ENCODE measurements at regions not wholly inside any gene's neighbourhood (a gene's known extent, or its start where the extent isn't known, plus 50 kb on each side); places are given as distances from the start of the nearest gene placed in this dataset.
A peak's percentile ranks its signal among the peaks of the same experiment; 100 is the strongest.
"Not testable (repeated sequence)": the region's sequence is repeated elsewhere in the genome, so short reads cannot be mapped to it uniquely, and the experiment has no call there.

DNA sequence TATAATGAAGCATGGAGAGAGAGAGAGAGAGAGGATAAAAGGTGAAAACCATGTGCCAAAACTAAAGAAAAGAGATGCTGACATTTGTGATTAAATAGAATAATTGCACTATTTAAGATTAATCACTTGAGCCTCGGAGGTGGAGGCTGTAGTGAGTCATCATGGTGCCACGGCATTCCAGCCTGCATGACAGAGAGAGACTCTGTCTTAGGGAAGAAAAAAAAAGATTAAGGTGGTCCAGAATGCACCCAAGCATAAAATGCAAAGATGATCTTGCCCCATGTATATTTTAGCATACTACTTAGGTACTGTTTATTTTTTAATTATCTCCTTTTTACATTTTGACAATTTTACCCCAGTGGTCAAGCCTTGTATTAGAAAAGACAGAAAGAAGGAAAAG, 742.5 kb downstream of the SPATA31A1 start:
- H3K36me3 ChIP-seq (ENCODE audit: control insufficient read depth, insufficient read depth, low read length); DNase-seq (ENCODE audit: extremely low read depth in 1 of 4, low spot score in 3 of 4); H3K4me1 ChIP-seq (replicated peaks in 1 of 2; ENCODE audit: control insufficient read depth in 2 of 2, insufficient read depth in 2 of 2, low read length in 2 of 2); H3K27me3 ChIP-seq (ENCODE audit: control insufficient read depth in 2 of 2, insufficient read depth in 2 of 2, low read length in 2 of 2); POLR2A ChIA-PET; CTCF ChIA-PET (ENCODE audit: low intra/inter-chr PET ratio); FAIRE-seq; H3K79me2 ChIP-seq (ENCODE audit: control insufficient read depth, insufficient read depth, low read length); H3K27ac ChIP-seq (ENCODE audit: extremely low read depth, low read depth, low read length); H2AFZ ChIP-seq (ENCODE audit: low read depth, low read length); BruUV-seq (replicated peaks); H3K9me1 ChIP-seq (ENCODE audit: control insufficient read depth, insufficient read depth, low read length); in situ Hi-C loops (cut with MboI); ATAC-seq; H3K9ac ChIP-seq (ENCODE audit: insufficient read depth in 1 of 2, low read depth in 2 of 2, low read length in 2 of 2); H3K4me2 ChIP-seq (ENCODE audit: insufficient read depth, low read length); H3K4me3 ChIP-seq; H3K9me3 ChIP-seq (replicated peaks; ENCODE audit: control insufficient read depth, insufficient read depth, low read depth, low read length); H4K20me1 ChIP-seq (replicated peaks; ENCODE audit: control insufficient read depth, insufficient read depth, low read length); intact Hi-C loops (cut with micrococcal nuclease): not testable (repeated sequence)
- 50% methylated on average over 2 of the region's 2 CpGs for WGBS (ENCODE audit: insufficient coverage, low coverage, missing lambda C conversion rate)

DNA sequence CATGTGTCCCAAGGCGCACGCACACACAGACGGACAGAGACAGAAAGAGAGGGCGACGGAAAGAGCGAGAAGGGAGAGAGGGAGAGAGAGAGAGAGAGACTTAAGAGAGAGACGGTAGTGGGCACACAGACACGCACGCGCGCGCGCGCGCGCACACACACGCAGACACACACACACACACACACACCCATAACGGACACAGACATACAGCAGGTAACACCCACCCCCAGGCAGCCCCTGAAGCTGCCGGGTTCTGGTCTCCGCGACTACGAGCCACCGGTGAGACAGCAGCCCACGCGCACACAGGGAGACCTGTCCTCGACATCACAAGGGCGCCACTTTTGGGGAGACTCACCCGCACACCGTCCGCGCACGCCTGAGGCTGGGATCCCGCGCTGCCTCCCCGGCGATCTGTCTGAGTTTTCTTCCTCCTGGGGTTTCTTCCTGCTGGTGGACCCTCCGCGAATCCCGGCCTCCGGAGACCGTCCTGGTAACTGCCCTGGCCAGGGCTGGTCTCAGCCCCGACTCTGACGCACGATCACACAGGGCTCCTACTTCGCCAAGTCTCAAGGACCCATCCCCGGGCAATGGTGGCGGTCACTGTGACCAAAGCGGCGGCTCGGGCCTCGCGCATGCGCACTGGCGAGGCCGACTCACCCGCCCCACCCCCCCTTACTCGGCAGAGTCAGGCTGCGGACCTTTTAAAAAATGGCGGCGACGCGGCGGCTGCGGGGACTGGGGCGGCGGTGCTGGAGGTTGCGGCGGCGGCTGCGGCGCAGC, 750.7 kb downstream of the SPATA31A1 start:
- H3K4me1 ChIP-seq (replicated peaks in 1 of 2; ENCODE audit: control insufficient read depth in 2 of 2, insufficient read depth in 2 of 2, low read length in 2 of 2); FAIRE-seq; H3K79me2 ChIP-seq (ENCODE audit: control insufficient read depth, insufficient read depth, low read length); H2AFZ ChIP-seq (ENCODE audit: low read depth, low read length); H3K9me1 ChIP-seq (ENCODE audit: control insufficient read depth, insufficient read depth, low read length); H3K36me3 ChIP-seq (ENCODE audit: control insufficient read depth, insufficient read depth, low read length); H4K20me1 ChIP-seq (replicated peaks; ENCODE audit: control insufficient read depth, insufficient read depth, low read length); POLR2A ChIA-PET; CTCF ChIA-PET (ENCODE audit: low intra/inter-chr PET ratio); intact Hi-C loops (cut with micrococcal nuclease); BruUV-seq (replicated peaks); H3K9me3 ChIP-seq (replicated peaks; ENCODE audit: control insufficient read depth, insufficient read depth, low read depth, low read length); H3K4me2 ChIP-seq (ENCODE audit: insufficient read depth, low read length); in situ Hi-C loops (cut with MboI); H3K27me3 ChIP-seq (ENCODE audit: control insufficient read depth in 2 of 2, insufficient read depth in 2 of 2, low read length in 2 of 2): not testable (repeated sequence)
- ATAC-seq (peak; percentile 86), DNase-seq (ENCODE audit: extremely low read depth in 1 of 4, low spot score in 3 of 4) (peak in 1 of 4 experiments; percentile 4)
- H3K9ac ChIP-seq (ENCODE audit: insufficient read depth in 1 of 2, low read depth in 2 of 2, low read length in 2 of 2): peak overlapping the region; percentile 46 to 88; a peak in 3 of 4 replicates
- H3K27ac ChIP-seq (ENCODE audit: extremely low read depth, low read depth, low read length): peak overlapping the region; percentile 54; the same call in 1 of the 3 replicates
- H3K4me3 ChIP-seq: peak overlapping the region; percentile 33
- WGBS (ENCODE audit: insufficient coverage, low coverage, missing lambda C conversion rate): 0% methylated on average over 7 of the region's 71 CpGs
- TF ChIP-seq, protein P1, sequence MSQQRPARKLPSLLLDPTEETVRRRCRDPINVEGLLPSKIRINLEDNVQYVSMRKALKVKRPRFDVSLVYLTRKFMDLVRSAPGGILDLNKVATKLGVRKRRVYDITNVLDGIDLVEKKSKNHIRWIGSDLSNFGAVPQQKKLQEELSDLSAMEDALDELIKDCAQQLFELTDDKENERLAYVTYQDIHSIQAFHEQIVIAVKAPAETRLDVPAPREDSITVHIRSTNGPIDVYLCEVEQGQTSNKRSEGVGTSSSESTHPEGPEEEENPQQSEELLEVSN (IDR thresholded peaks at IDR 0.05; ENCODE audit: borderline replicate concordance in 1 of 2, extremely low read depth in 1 of 2, insufficient read depth in 1 of 2, insufficient read length in 1 of 2, low read depth in 1 of 2, low read length in 1 of 2, poor library complexity in 1 of 2, severe bottlenecking in 1 of 2): peak in 1 of 2 experiments; percentile 25
- TF ChIP-seq RBFOX2 (IDR thresholded peaks at IDR 0.05; ENCODE audit: low read depth, low read length): peak; percentile 55
- TF ChIP-seq POLR2G (IDR thresholded peaks at IDR 0.05; ENCODE audit: low read depth, low read length): peak; percentile 65

Measured in K562 (cell line).